GM12878 (cell line): ENCODE measurements at regions not wholly inside any gene's neighbourhood (a gene's known extent, or its start where the extent isn't known, plus 50 kb on each side); places are given as distances from the start of the nearest gene placed in this dataset.

Experiments used
- ATAC-seq: fragments of 200-7000 bp; cut with Tn5 transposase; 3 replicates; pipeline ENCODE4 v1.9.1; 2020; ENCODE audit warnings: mild to moderate bottlenecking, moderate library complexity
- BruUV-seq: library from RNA; stranded (reverse); fragments of 400-500 nt; replicated peaks from 2 replicates; lab custom pipeline; 2021; lab: Mats Ljungman, UMichigan
- CTCF ChIA-PET: fragments of 300-600 bp; sonication (Branson Sonifier 250); formaldehyde crosslinking; extraction: SDS; loops from one replicate; lab custom pipeline; 2021; ENCODE audit warnings: inconsistent platforms; lab: Yijun Ruan, JAX
- POLR2A ChIA-PET: fragments of 350-600 bp; formaldehyde crosslinking; extraction: SDS; loops from one replicate; lab custom pipeline; 2021; ENCODE audit warnings: inconsistent platforms; lab: Charles Lee
- RAD21 ChIA-PET: fragments of 300-600 bp; sonication (Branson Sonifier 250); formaldehyde crosslinking; loops from one replicate; lab custom pipeline; 2023; ENCODE audit warnings: antibody characterized with exemption; ENCODE audit not compliant: unreplicated experiment; lab: Charles Lee
- SMC1A ChIA-PET: fragments of 300-600 bp; sonication (Branson Sonifier 250); formaldehyde crosslinking; loops from one replicate; lab custom pipeline; 2023; ENCODE audit not compliant: unreplicated experiment, uncharacterized antibody; lab: Charles Lee
- DNase-seq: peaks from one replicate; pipeline ENCODE4 v3.0.0-alpha.2; 2011; ENCODE audit warnings: low read depth, low spot score
- FAIRE-seq: peaks from 3 replicates; lab custom pipeline; 2011; peaks lifted over from hg19 to GRCh38; lab: Jason Lieb, UNC
- H2AFZ ChIP-seq: 2 replicates; pipeline ENCODE4 v1.6.0; 2011; ENCODE audit warnings: low read depth, low read length, control low read depth; ENCODE audit not compliant: control insufficient read depth
- H3K27ac ChIP-seq: 2 replicates; pipeline ENCODE4 v1.5.1; 2011; ENCODE audit warnings: control low read depth; ENCODE audit not compliant: control insufficient read depth, insufficient read depth
- H3K27me3 ChIP-seq, 2 experiments: replicated peaks in 1 of 2; 2 replicates each; pipeline versions ENCODE4 v1.6.0 to v1.6.1; 2011; ENCODE audit warnings: low read length in 1 of 2; ENCODE audit not compliant: control insufficient read depth in 2 of 2, insufficient read depth in 2 of 2
- H3K36me3 ChIP-seq, 2 experiments: 2 replicates each; pipeline ENCODE4 v1.5.1; 2011; ENCODE audit warnings: low read length in 1 of 2; ENCODE audit not compliant: control insufficient read depth in 2 of 2, insufficient read depth in 2 of 2
- H3K4me1 ChIP-seq: 2 replicates; pipeline ENCODE4 v1.6.1; 2011; ENCODE audit warnings: mild to moderate bottlenecking, low read length, moderate library complexity, mixed read lengths; ENCODE audit not compliant: control insufficient read depth, insufficient read depth
- H3K4me2 ChIP-seq: 2 replicates; pipeline ENCODE4 v1.6.0; 2011; ENCODE audit warnings: control low read depth; ENCODE audit not compliant: control insufficient read depth, insufficient read depth
- H3K4me3 ChIP-seq: fragments of 200-600 bp; sonication (generic); 2 replicates; pipeline ENCODE4 v1.5.1; 2016
- H3K79me2 ChIP-seq: 2 replicates; pipeline ENCODE4 v1.6.0; 2011; ENCODE audit warnings: low read length; ENCODE audit not compliant: control insufficient read depth, insufficient read depth
- H3K9ac ChIP-seq: 2 replicates; pipeline ENCODE4 v1.8.0; 2011; ENCODE audit warnings: low read length, control low read depth, mixed read lengths; ENCODE audit not compliant: control insufficient read depth, insufficient read depth
- H3K9me3 ChIP-seq: replicated peaks from 3 replicates; pipeline ENCODE4 v1.5.1; 2011; ENCODE audit warnings: mild to moderate bottlenecking, low read length; ENCODE audit not compliant: control insufficient read depth, insufficient read depth
- H4K20me1 ChIP-seq: 2 replicates; pipeline ENCODE4 v1.6.0; 2011; ENCODE audit not compliant: control insufficient read depth, insufficient read depth
- CEBPB ChIP-seq, 2 experiments: fragments of 150-350 bp in 1 of 2; IDR thresholded peaks; 2 replicates each; pipeline ENCODE4 v1.6.1; 2012 to 2014; ENCODE audit warnings: low read depth in 2 of 2, low read length in 2 of 2, borderline replicate concordance in 1 of 2, inconsistent platforms in 1 of 2
- RAD21 ChIP-seq: IDR thresholded peaks from 2 replicates; pipeline ENCODE4 v1.6.1; 2011; ENCODE audit warnings: mild to moderate bottlenecking, low read depth, low read length, moderate library complexity; ENCODE audit not compliant: insufficient read depth
- SMC3 ChIP-seq: IDR thresholded peaks from 2 replicates; pipeline ENCODE4 v1.6.1; 2011; ENCODE audit warnings: low read length, improper control_type of control experiment, borderline replicate concordance
- WGBS: methylation state at CpG from one replicate; pipeline ENCODE4 v1.1.6; 2016; ENCODE audit warnings: low lambda C conversion rate; ENCODE audit not compliant: insufficient replicate concordance, insufficient coverage; ENCODE audit errors: missing lambda C conversion rate; 5-methylcytosine and 5-hydroxymethylcytosine counted together
- in situ Hi-C: fragments of 300-500 bp; cut with MboI; formaldehyde crosslinking; loops from 9 replicates; pipeline ENCODE4 v1.14.3; 2018; ENCODE audit warnings: mixed read lengths
- intact Hi-C: fragments of 100-400 bp; cut with micrococcal nuclease; formaldehyde crosslinking; loops from one replicate; pipeline ENCODE4 v1.14.2; 2022; ENCODE audit not compliant: unreplicated experiment
- TF ChIP-seq, protein P1 (sequence below), 3 experiments: IDR thresholded peaks in 2 of 3; conservative IDR thresholded peaks in 1 of 3; 2 replicates each; pipeline ENCODE4 v1.5.1; 2011; ENCODE audit warnings: low read depth in 3 of 3, low read length in 3 of 3, mild to moderate bottlenecking in 3 of 3, control low read depth in 2 of 3, moderate library complexity in 2 of 3, inconsistent platforms in 1 of 3, mixed read lengths in 1 of 3; ENCODE audit not compliant: control insufficient read depth in 2 of 3, insufficient read depth in 1 of 3; ENCODE audit errors: extremely low read depth in 1 of 3

DNA sequence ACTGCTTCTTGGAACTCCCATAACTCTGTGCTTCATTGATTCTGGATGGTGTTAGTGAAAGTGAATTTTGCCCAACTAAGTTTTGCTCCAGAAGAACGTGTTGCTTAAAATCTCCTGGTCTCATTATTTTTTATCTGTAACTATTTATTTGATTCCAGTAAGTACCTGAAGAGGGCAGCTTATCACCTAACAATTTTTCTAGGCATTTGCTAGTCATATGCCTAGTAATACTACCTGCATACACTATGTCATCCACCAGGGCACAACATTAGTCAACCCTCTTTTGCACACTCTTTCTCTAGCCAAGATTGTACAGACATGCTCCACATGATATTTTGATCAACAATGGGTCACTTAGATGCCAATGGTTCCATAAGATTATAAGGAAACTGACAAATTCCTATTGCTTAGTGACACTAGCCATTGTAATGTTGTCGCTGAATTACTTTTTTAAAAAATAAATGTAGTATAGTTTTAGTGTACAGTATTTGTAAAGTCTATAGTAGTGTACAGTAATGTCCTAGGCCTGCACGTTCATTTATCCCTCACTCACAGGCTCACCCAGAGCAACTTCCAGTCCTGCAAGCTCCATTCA is 499.9 kb upstream of the AADAT start:
- Histone ChIP-seq H3K9me3 (no peaks in the 10 kb centered on the region), H3K4me2 (no peak overlapping the region), H3K27me3 (no peaks in the 10 kb centered on the region), H2AFZ (no peak overlapping the region), H3K9ac (no peak overlapping the region), H3K4me1 (no peaks in the 10 kb centered on the region), H3K79me2 (no peaks in the 10 kb centered on the region), H3K36me3 (no peaks in the 10 kb centered on the region), H3K4me3 (no peak overlapping the region), H3K27ac (no peak overlapping the region), H4K20me1 (no peaks in the 10 kb centered on the region)
- intact Hi-C loops (loop anchor here (1.0 to 10.0 kb wide), 7 partner anchors 108 to 595 kb away; no protein-coding TSS in a partner anchor), in situ Hi-C loops (loop anchor here (5.0 kb wide), 1 partner anchor 263 kb away; no protein-coding TSS in a partner anchor)
- peak; percentile 37 for DNase-seq
- ChIA-PET SMC1A (interaction anchor here (0.7 to 4.7 kb wide), 13 partner anchors 10 to 330 kb away, joined by 3 to 47 read pairs (median 5); no protein-coding TSS in a partner anchor), CTCF (interaction anchor here (0.8 to 8.9 kb wide), 15 partner anchors 16 to 597 kb away, joined by 3 to 89 read pairs (median 4); no protein-coding TSS in a partner anchor), POLR2A (no interaction called here), RAD21 (interaction anchor here (1.1 to 3.4 kb wide), 5 partner anchors 125 to 265 kb away, joined by 3 to 25 read pairs (median 4); no protein-coding TSS in a partner anchor)
- no peak for TF ChIP-seq CEBPB (IDR thresholded peaks at IDR 0.05; ENCODE audit: borderline replicate concordance in 1 of 2, low read depth in 2 of 2, low read length in 2 of 2)
- TF ChIP-seq RAD21: peak; percentile 70
- TF ChIP-seq, protein P1, sequence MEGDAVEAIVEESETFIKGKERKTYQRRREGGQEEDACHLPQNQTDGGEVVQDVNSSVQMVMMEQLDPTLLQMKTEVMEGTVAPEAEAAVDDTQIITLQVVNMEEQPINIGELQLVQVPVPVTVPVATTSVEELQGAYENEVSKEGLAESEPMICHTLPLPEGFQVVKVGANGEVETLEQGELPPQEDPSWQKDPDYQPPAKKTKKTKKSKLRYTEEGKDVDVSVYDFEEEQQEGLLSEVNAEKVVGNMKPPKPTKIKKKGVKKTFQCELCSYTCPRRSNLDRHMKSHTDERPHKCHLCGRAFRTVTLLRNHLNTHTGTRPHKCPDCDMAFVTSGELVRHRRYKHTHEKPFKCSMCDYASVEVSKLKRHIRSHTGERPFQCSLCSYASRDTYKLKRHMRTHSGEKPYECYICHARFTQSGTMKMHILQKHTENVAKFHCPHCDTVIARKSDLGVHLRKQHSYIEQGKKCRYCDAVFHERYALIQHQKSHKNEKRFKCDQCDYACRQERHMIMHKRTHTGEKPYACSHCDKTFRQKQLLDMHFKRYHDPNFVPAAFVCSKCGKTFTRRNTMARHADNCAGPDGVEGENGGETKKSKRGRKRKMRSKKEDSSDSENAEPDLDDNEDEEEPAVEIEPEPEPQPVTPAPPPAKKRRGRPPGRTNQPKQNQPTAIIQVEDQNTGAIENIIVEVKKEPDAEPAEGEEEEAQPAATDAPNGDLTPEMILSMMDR (IDR thresholded peaks at IDR 0.05 in 2 of 3, conservative IDR thresholded peaks at IDR 0.05 in 1 of 3; ENCODE audit: control insufficient read depth in 2 of 3, extremely low read depth in 1 of 3, insufficient read depth in 1 of 3, low read depth in 3 of 3, low read length in 3 of 3): peak; percentile 57 to 64 (median 63)
- TF ChIP-seq SMC3: peak; percentile 76
- peak; percentile 100 for ATAC-seq
- 21% methylated on average over 3 of the region's 3 CpGs for WGBS
- peak; percentile 68 for FAIRE-seq
- no TSS peak for BruUV-seq
